HUES64 (cell line): ENCODE measurements at regions not wholly inside any gene's neighbourhood (a gene's known extent, or its start where the extent isn't known, plus 50 kb on each side); places are given as distances from the start of the nearest gene placed in this dataset.

ENCODE experiments used
- H3K27ac ChIP-seq: 2 replicates; pipeline ENCODE4 v1.7.0; 2013; ENCODE audit warnings: low read depth, low read length, inconsistent platforms
- H3K27me3 ChIP-seq: 2 replicates; pipeline ENCODE4 v1.6.1; 2013; ENCODE audit warnings: mild to moderate bottlenecking, low read length; ENCODE audit not compliant: insufficient read depth
- H3K36me3 ChIP-seq: 2 replicates; pipeline ENCODE4 v1.6.1; 2013; ENCODE audit warnings: mild to moderate bottlenecking, low read length; ENCODE audit not compliant: insufficient read depth
- H3K4me1 ChIP-seq: 2 replicates; pipeline ENCODE4 v1.6.1; 2013; ENCODE audit warnings: mild to moderate bottlenecking, low read length, moderate library complexity; ENCODE audit not compliant: insufficient read depth
- H3K4me3 ChIP-seq: 2 replicates; pipeline ENCODE4 v1.5.1; 2013; ENCODE audit warnings: mild to moderate bottlenecking, low read length, moderate library complexity
- H3K9ac ChIP-seq: 2 replicates; pipeline ENCODE4 v1.6.1; 2013; ENCODE audit warnings: mild to moderate bottlenecking, low read depth, low read length
- H3K9me3 ChIP-seq: 2 replicates; pipeline ENCODE4 v1.6.1; 2013; ENCODE audit warnings: low read depth, low read length; ENCODE audit not compliant: insufficient read depth
- WGBS: fragments of 150-250, 120-280 bp; methylation state at CpG from one replicate; pipeline ENCODE4 v1.1.7; 2013; ENCODE audit warnings: missing lambda C conversion rate; 5-methylcytosine and 5-hydroxymethylcytosine counted together

GRCh38 chr10:107873007-107873406 is 708.5 kb upstream of the SORCS1 start:
- WGBS: 92% methylated on average over 3 of the region's 3 CpGs
- no peaks in the 10 kb centered on the region for H3K36me3 ChIP-seq
- no peaks in the 10 kb centered on the region for H3K27me3 ChIP-seq
- H3K9me3 ChIP-seq: no peaks in the 10 kb centered on the region
- no peak overlapping the region for H3K9ac ChIP-seq
- no peak overlapping the region for H3K4me3 ChIP-seq
- no peak overlapping the region for H3K27ac ChIP-seq
- H3K4me1 ChIP-seq: peaks cover 13% of the 10 kb centered on the region

GRCh38 chr10:107865691-107866090 is 701.2 kb upstream of the SORCS1 start:
- H3K27me3 ChIP-seq: no peaks in the 10 kb centered on the region
- H3K9me3 ChIP-seq: no peaks in the 10 kb centered on the region
- no peak overlapping the region for H3K4me3 ChIP-seq
- no peak overlapping the region for H3K27ac ChIP-seq
- no peaks in the 10 kb centered on the region for H3K36me3 ChIP-seq
- H3K4me1 ChIP-seq: peaks cover 10% of the 10 kb centered on the region; the same call in 1 of the 2 replicates
- 87% methylated on average over 3 of the region's 6 CpGs for WGBS
- no peak overlapping the region for H3K9ac ChIP-seq

- no peak overlapping the region for H3K27ac ChIP-seq
- peaks cover 16% of the 10 kb centered on the region for H3K4me1 ChIP-seq
- WGBS: 88% methylated on average over 5 of the region's 5 CpGs
- H3K9me3 ChIP-seq: no peaks in the 10 kb centered on the region
- H3K27me3 ChIP-seq: no peaks in the 10 kb centered on the region
- H3K4me3 ChIP-seq: no peak overlapping the region
- H3K36me3 ChIP-seq: no peaks in the 10 kb centered on the region
- no peak overlapping the region for H3K9ac ChIP-seq
These were observed 694.6 kb upstream of the SORCS1 start for GRCh38 chr10:107859065-107859464.

- Histone ChIP-seq H3K9ac (no peak overlapping the region), H3K27ac (no peak overlapping the region), H3K9me3 (no peaks in the 10 kb centered on the region), H3K4me1 (peaks cover 16% of the 10 kb centered on the region), H3K27me3 (no peaks in the 10 kb centered on the region), H3K4me3 (no peak overlapping the region), H3K36me3 (no peaks in the 10 kb centered on the region)
These were observed 691.5 kb upstream of the SORCS1 start for GRCh38 chr10:107856047-107856315.

- no peaks in the 10 kb centered on the region for H3K9me3 ChIP-seq
- H3K4me1 ChIP-seq: peaks cover 16% of the 10 kb centered on the region
- 85% methylated on average over 4 of the region's 4 CpGs for WGBS
- no peak overlapping the region for H3K9ac ChIP-seq
- no peaks in the 10 kb centered on the region for H3K27me3 ChIP-seq
- H3K36me3 ChIP-seq: no peaks in the 10 kb centered on the region
- no peak overlapping the region for H3K27ac ChIP-seq
- no peak overlapping the region for H3K4me3 ChIP-seq
These were observed 691.0 kb upstream of the SORCS1 start for GRCh38 chr10:107855301-107856046.

- 95% methylated on average over 8 of the region's 8 CpGs for WGBS
- H3K4me1 ChIP-seq: 0 out of 2 replicates have a peak, but pooled peaks cover 3% of the 10 kb centered on the region
- no peak overlapping the region for H3K27ac ChIP-seq
- H3K36me3 ChIP-seq: no peaks in the 10 kb centered on the region
- no peak overlapping the region for H3K4me3 ChIP-seq
- no peaks in the 10 kb centered on the region for H3K9me3 ChIP-seq
- no peak overlapping the region for H3K9ac ChIP-seq
- no peaks in the 10 kb centered on the region for H3K27me3 ChIP-seq
These were observed 684.3 kb upstream of the SORCS1 start for GRCh38 chr10:107848726-107849360.

GRCh38 chr10:107847620-107848019 is 683.1 kb upstream of the SORCS1 start:
- Histone ChIP-seq H3K9ac (no peak overlapping the region), H3K36me3 (no peaks in the 10 kb centered on the region), H3K4me1 (0 out of 2 replicates have a peak, but pooled peaks cover 3% of the 10 kb centered on the region), H3K27ac (no peak overlapping the region), H3K9me3 (no peaks in the 10 kb centered on the region), H3K27me3 (no peaks in the 10 kb centered on the region), H3K4me3 (no peak overlapping the region)
- 83% methylated on average over 1 of the region's 2 CpGs for WGBS

GRCh38 chr10:107834706-107835105 is 670.2 kb upstream of the SORCS1 start:
- H3K4me3 ChIP-seq: no peak overlapping the region
- no peaks in the 10 kb centered on the region for H3K36me3 ChIP-seq
- no peaks in the 10 kb centered on the region for H3K27me3 ChIP-seq
- no peak overlapping the region for H3K9ac ChIP-seq
- H3K4me1 ChIP-seq: no peaks in the 10 kb centered on the region
- no CpG with 5 or more reads among the region's 1 CpG for WGBS
- H3K27ac ChIP-seq: no peak overlapping the region
- H3K9me3 ChIP-seq: peaks cover 10% of the 10 kb centered on the region; the same call in 1 of the 2 replicates

GRCh38 chr10:107831772-107832171 is 667.3 kb upstream of the SORCS1 start:
- Histone ChIP-seq H3K27me3 (no peaks in the 10 kb centered on the region), H3K9me3 (peaks cover 10% of the 10 kb centered on the region; the same call in 1 of the 2 replicates), H3K4me3 (no peak overlapping the region), H3K4me1 (no peaks in the 10 kb centered on the region), H3K9ac (no peak overlapping the region), H3K27ac (no peak overlapping the region), H3K36me3 (no peaks in the 10 kb centered on the region)
- WGBS: no CpG with 5 or more reads among the region's 2 CpGs

- no peak overlapping the region for H3K4me3 ChIP-seq
- H3K36me3 ChIP-seq: no peaks in the 10 kb centered on the region
- 100% methylated on average over 3 of the region's 3 CpGs for WGBS
- no peak overlapping the region for H3K9ac ChIP-seq
- H3K4me1 ChIP-seq: no peaks in the 10 kb centered on the region
- no peaks in the 10 kb centered on the region for H3K9me3 ChIP-seq
- no peak overlapping the region for H3K27ac ChIP-seq
- no peaks in the 10 kb centered on the region for H3K27me3 ChIP-seq
These were observed 664.7 kb upstream of the SORCS1 start for GRCh38 chr10:107829161-107829560.

GRCh38 chr10:107826171-107826570 is 661.7 kb upstream of the SORCS1 start:
- Histone ChIP-seq H3K9me3 (no peaks in the 10 kb centered on the region), H3K27me3 (no peaks in the 10 kb centered on the region), H3K4me1 (no peaks in the 10 kb centered on the region), H3K9ac (no peak overlapping the region), H3K4me3 (no peak overlapping the region), H3K36me3 (no peaks in the 10 kb centered on the region), H3K27ac (no peak overlapping the region)
- WGBS: 98% methylated on average over 2 of the region's 4 CpGs
